ENCODE measurements at regions not wholly inside any gene's neighbourhood (a gene's known extent, or its start where the extent isn't known, plus 50 kb on each side); places are given as distances from the start of the nearest gene placed in this dataset.

DNA sequence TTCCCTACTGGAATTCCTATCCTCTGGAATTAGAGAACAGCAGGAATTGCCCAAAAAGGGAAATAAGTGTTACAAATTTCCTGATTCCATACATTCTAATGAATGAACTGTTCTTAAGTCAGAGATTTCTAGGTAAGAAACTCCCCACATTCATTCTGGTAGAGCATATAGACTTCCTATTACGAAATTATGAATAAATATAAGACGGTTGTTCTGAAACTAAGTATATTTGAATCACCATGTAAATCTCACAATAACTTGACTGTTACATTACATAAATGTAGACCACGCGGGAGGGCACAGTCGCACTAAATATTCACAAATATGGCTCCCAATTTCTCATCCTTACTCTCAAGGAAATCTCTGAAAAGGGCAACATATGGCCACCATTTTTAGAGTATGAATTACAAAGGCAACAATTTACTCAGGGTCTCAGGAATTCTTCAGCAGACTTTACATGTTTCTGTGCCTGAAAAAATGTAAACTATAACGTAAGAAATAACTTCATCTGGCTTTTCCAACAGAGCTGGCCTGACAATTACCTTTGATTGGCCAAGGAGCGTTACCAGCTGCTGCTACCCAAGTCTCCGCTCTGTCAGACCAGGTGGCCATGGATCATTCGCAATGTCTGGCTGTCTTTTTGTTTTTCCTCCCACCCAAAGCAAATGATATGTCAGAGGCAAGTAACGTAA, 115.8 kb downstream of the MPP7 start:
- TF ChIP-seq POLR2A (IDR thresholded peaks at IDR 0.05), result no peak
- TF ChIP-seq, protein P1, sequence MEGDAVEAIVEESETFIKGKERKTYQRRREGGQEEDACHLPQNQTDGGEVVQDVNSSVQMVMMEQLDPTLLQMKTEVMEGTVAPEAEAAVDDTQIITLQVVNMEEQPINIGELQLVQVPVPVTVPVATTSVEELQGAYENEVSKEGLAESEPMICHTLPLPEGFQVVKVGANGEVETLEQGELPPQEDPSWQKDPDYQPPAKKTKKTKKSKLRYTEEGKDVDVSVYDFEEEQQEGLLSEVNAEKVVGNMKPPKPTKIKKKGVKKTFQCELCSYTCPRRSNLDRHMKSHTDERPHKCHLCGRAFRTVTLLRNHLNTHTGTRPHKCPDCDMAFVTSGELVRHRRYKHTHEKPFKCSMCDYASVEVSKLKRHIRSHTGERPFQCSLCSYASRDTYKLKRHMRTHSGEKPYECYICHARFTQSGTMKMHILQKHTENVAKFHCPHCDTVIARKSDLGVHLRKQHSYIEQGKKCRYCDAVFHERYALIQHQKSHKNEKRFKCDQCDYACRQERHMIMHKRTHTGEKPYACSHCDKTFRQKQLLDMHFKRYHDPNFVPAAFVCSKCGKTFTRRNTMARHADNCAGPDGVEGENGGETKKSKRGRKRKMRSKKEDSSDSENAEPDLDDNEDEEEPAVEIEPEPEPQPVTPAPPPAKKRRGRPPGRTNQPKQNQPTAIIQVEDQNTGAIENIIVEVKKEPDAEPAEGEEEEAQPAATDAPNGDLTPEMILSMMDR (IDR thresholded peaks at IDR 0.05), result no peak
